ENCODE measurements at regions not wholly inside any gene's neighbourhood (a gene's known extent, or its start where the extent isn't known, plus 50 kb on each side); places are given as distances from the start of the nearest gene placed in this dataset.

GRCh38 chr10:36577126-36577525 is 548.3 kb upstream of the ANKRD30A start:
- DNase-seq (ENCODE audit: low read depth, low spot score) (no peak), FAIRE-seq (no peak), ATAC-seq (no peak)
- H3K27me3 ChIP-seq (replicated peaks in 1 of 2; ENCODE audit: control insufficient read depth in 2 of 2, insufficient read depth in 2 of 2, low read length in 1 of 2): no peaks in the 10 kb centered on the region
- H3K9ac ChIP-seq (ENCODE audit: control insufficient read depth, insufficient read depth, low read length): no peak overlapping the region
- no peak overlapping the region for H3K4me2 ChIP-seq (ENCODE audit: control insufficient read depth, insufficient read depth)
- H2AFZ ChIP-seq (ENCODE audit: control insufficient read depth, low read depth, low read length): no peak overlapping the region
- ChIA-PET RAD21 (ENCODE audit: unreplicated experiment) (no interaction called here), POLR2A (no interaction called here), SMC1A (ENCODE audit: uncharacterized antibody, unreplicated experiment) (no interaction called here), CTCF (no interaction called here)
- BruUV-seq (replicated peaks): no TSS peak
- in situ Hi-C loops (cut with MboI): no loop called here
- H3K4me3 ChIP-seq: no peak overlapping the region
- H3K79me2 ChIP-seq (ENCODE audit: control insufficient read depth, insufficient read depth, low read length): no peaks in the 10 kb centered on the region
- no peaks in the 10 kb centered on the region for H4K20me1 ChIP-seq (ENCODE audit: control insufficient read depth, insufficient read depth)
- H3K4me1 ChIP-seq (ENCODE audit: control insufficient read depth, insufficient read depth, low read length): no peaks in the 10 kb centered on the region
- no peaks in the 10 kb centered on the region for H3K9me3 ChIP-seq (replicated peaks; ENCODE audit: control insufficient read depth, insufficient read depth, low read length)
- no peak overlapping the region for H3K27ac ChIP-seq (ENCODE audit: control insufficient read depth, insufficient read depth)
- 0% methylated on average over 1 of the region's 1 CpG for WGBS (ENCODE audit: insufficient coverage, insufficient replicate concordance, low lambda C conversion rate, missing lambda C conversion rate)
- intact Hi-C loops (cut with micrococcal nuclease; ENCODE audit: unreplicated experiment): no loop called here
- no peaks in the 10 kb centered on the region for H3K36me3 ChIP-seq (ENCODE audit: control insufficient read depth in 2 of 2, insufficient read depth in 2 of 2, low read length in 1 of 2)
- TF ChIP-seq NFYB (IDR thresholded peaks at IDR 0.05; ENCODE audit: insufficient read depth, low read depth, low read length): no peak
- TF ChIP-seq NR2C1 (IDR thresholded peaks at IDR 0.05): no peak
- no peak for TF ChIP-seq TARDBP (IDR thresholded peaks at IDR 0.05; ENCODE audit: borderline replicate concordance)
- no peak for TF ChIP-seq ZNF687 (IDR thresholded peaks at IDR 0.05)
- TF ChIP-seq ZSCAN29 (IDR thresholded peaks at IDR 0.05): no peak
- no peak for TF ChIP-seq STAT1 (conservative IDR thresholded peaks at IDR 0.05)
- no peak for TF ChIP-seq KAT2A (conservative IDR thresholded peaks at IDR 0.05; ENCODE audit: control insufficient read depth, low read depth, low read length)
- TF ChIP-seq CUX1 (IDR thresholded peaks at IDR 0.05; ENCODE audit: insufficient replicate concordance, low read depth, low read length): no peak
- TF ChIP-seq YY1 (IDR thresholded peaks at IDR 0.05; ENCODE audit: low read depth, low read length): no peak
- no peak for TF ChIP-seq CTCF (IDR thresholded peaks at IDR 0.05 in 2 of 3, conservative IDR thresholded peaks at IDR 0.05 in 1 of 3; ENCODE audit: control insufficient read depth in 2 of 3, extremely low read depth in 1 of 3, insufficient read depth in 1 of 3, low read depth in 3 of 3, low read length in 3 of 3)
